Stimulated activated CD8-positive, alpha-beta memory T cell treated with anti-CD3 and anti-CD28 coated beads, Interleukin-4, amount 100 ng/mL, for 48 hours (primary cell): ENCODE measurements at regions not wholly inside any gene's neighbourhood (a gene's known extent, or its start where the extent isn't known, plus 50 kb on each side); places are given as distances from the start of the nearest gene placed in this dataset.
"Not testable (repeated sequence)": the region's sequence is repeated elsewhere in the genome, so short reads cannot be mapped to it uniquely, and the experiment has no call there.

Experiments used
- DNase-seq: peaks from one replicate; pipeline ENCODE4 v3.0.0-alpha.2; 2020

DNA sequence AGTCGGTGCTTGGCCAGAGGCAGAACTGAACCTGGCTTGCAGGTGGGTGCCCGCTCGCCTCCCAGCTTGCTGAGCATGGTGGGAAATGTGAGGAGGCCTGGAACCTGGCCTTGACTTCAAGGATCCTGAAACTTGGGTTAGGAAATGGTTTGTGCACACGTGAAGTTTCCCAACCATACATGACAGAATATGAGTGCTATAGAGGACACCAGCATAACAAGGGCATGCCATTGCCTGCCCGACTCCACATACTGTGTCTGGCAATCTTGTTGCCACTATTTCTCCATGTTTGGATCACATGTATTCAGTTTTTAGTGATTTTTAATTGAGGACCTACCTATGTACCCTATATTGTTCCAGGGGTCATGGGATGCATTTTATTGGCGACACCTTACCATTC, 177.6 kb upstream of the ANKRD55 start:
- no peak for DNase-seq

DNA sequence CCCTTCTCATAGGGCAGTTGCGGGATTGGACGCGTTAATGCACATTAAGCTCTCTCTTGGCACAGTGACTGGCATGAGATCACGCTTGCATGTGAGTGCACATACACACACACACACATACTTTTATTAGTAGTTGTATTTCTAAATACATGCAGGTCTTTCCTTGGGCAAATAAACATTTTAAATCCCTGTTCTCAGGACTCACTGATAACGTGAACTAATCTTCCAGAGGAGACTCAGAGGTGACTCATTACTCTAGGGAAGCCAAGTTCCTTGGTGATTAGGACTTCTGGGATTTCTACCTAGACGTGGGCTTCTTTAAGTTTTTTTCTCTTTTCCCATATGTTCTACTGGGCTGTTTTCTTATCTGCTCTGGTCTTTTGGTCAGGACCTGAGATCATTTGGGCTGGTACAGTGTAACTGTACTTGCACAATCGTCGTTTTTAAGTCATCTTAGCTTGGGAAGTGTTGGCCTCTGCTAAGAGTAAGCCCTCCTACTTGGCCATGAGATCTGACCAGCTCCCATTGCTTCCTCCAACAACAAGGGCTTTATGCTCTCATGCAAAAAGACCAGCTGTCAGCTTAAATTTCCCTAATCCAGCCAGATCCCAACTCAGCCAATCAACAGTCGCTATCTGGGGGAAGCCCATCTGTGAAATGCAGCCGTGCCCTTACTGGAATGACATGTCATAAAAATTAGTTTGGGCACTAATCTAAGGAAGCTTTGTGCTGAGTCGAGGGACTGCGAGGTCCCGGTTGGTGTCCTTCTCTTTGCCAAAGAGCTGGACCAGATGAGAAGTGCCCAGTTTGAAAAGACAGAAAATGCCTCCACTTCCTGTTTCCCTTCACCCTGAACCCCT, 176.4 kb upstream of the ANKRD55 start:
- DNase-seq = no peak

DNA sequence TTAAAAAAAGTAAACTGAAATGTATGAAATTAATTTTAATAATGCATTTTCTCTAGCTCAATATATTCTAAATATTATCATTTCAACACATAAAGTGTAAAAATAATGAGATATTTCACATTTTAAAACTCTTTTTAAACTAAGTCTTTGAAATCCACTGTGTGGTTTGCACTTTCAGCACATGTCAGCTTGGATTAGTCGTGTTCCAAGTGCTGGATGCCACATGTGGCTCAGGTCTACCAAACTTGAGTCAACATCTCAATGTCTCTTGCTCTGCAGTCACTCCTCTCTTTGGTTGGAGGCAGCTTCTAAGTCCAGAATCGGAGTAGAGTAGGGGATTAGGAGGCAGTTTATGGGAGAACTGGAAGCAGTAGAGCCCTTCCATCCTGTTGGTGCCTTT, 173.7 kb upstream of the ANKRD55 start:
- no peak for DNase-seq

DNA sequence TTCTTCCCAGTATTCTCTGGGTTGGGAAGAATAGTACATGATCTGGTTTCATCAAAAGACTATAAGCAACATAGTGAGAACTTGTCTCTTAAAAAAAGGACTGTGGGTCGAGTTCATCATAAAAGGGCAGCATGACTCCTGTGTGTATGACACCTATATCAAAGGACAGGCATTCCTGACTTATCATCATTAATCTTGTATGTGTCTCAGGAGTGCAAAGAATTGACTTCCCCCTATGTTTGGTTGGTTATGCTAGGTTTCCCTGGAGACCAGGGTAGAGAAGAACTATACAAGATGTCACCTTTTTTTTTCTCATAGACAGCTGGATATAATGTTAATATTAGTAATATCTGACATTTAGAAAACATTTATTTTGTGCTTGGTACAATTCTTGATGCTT, 173.1 kb upstream of the ANKRD55 start:
- DNase-seq = no peak

DNA sequence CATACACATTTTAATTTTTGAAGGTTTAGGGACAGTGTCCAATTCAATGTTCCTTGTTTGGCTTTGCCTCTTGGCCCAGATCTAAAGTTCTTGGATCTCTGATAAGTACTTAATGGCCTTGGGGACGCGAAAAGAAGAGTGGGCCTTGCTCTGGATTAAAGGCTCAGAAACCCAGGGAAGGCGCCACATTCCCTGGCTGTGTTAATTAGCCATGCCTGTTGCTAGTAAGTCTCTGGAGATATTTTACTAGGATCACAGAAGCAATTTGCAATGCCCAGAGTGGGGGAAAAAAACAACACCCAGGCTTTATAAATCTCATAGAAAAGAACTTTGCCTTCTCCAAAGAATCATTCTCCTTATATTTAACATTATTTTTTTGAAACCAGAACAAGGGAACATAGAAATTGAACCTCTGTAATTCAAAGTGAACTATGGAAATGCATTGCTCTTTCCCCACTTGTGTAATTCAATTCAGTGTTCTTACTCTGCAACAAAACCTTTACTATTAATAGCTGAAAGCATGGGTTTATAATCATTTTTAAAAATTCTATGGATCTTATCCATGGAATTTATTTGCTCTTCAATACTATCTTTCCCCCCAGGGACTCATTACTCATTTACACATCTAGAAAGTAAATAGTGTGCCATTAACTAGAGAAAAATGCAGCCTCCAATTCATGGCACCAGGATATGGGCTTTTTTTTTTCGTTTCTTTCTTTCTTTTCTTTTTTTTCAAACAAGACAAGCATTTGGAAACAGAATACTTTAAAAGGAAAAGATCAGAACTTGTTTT, 172.2 kb upstream of the ANKRD55 start:
- DNase-seq = no peak

DNA sequence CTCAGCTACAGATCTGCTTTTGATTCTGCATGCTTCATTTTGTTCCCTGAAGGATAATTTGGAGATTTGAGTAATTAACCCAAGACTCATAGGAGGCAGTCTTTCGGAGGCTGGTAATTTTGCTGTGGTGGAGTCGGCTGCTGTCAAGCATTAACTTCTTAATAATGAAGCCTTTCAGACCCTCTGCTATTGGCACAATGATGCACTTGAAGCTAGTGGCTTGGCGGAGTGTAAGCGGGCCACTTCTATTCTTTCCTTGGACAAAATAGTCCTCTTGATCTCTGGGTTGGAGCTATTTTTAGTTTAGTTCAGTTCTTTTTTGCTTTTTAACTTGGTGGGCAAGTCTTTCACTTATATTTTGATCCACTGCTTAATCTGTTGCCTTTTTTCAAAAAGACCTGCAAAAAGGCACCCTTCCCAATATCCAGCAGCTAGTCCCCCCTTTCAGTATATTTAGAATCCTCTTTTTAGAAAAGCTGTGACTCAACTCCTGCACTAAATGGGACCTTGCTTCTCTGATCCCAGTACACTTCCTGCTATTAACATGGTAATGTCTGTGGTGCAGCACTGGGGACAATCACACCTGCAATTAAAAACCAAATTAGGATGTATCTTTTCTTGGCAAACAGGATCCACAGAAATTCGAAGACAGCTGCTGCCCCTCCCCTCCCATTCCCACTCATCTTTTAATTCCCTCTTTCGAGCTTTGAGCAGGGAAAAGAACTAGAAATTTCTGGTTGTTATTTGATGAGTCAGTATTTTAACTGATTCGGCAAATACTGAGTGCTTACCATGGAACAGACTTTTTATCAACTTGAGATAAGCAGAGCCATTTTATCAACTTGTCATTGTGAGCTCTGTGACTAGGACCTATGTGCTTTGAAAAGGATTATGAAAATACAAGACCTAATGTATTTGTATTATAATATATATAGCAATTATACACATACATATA, 169.4 kb upstream of the ANKRD55 start:
- no peak for DNase-seq

DNA sequence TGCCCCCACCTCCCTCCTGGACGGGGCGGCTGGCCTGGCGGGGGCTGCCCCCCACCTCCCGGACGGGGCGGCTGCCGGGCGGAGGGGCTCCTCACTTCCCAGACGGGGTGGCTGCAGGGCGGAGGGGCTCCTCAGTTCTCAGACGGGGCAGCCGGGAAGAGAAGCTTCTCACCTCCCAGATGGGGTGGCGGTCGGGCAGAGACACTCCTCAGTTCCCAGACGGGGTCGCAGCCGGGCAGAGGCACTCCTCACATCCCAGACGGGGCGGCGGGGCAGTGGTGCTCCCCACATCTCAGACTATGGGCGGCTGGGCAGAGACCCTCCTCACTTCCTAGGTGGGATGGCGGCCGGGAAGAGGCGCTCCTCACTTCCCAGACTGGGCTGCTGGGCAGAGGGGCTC, 164.7 kb upstream of the ANKRD55 start:
- not testable (repeated sequence) for DNase-seq

DNA sequence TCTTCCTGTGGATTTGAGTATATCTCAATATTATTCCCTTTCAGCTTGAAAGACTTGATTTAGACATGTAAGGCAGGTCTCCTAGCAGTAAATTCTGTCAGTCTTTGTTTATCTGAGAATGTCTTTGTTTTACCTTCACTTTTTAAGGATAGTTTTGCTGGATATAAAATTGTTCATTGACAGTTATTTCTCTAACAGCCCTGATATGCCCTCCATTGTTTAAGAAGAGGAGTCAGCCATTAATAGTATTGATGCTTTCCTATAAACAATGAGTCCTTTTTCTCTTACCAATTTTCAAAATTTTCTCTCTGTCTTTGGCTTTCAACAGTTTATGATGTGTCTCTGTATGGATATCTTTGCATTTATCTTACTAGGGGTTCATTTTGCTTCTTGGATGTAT, 163.5 kb upstream of the ANKRD55 start:
- DNase-seq = no peak

DNA sequence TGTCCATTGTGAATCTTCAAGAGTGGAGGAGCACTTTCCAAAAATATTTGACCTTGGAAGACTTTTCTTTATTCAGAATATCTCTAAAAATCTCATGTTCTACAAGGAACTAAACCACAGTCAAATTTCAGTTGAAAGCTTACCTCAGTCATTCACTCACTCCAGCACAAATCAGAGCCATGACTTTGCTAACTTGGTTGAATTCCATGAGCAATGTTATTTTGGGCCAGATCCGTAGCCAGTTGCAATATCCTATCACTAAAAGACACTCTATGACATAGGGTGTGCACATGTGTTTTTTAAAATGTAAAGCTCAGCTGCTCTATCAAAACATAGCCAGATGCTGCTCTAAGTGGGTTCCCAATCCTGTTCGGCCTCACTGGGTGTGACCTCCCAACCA, 156.1 kb upstream of the ANKRD55 start:
- DNase-seq = no peak

DNA sequence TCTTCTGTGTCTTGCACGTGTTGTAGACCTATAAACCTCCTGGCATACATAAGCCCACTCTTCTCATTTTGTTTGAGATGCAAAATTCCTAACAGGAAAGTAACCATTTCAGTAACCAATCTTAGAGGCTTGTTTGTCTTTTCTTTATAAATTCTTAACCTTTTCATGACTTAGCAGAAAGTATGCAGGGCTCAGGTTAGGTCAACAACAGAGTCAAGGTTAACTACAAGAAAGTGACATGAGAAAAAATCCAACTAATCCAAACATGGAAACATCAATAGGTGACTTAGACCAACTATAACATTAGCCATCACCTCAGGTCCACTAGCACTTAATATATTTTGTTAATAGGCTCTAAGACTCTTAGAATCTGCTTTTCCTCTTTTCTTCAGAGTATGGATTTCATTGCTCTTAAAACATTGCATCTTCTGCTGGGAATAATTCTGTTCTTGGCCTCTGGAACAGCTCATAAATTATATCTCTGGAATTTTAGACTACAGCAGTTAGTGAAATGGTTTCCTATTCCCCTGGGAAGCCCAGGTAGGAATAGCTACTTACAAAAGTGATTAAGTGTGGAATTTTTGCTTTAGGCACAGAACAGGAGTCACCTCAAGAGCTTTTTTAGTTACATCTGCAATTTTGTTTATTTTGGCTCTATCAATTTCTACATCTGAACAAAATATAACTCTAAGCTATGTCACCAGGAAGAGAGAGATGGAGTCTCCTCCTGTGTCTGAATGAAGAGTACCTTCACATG, 155.3 kb upstream of the ANKRD55 start:
- DNase-seq = no peak

DNA sequence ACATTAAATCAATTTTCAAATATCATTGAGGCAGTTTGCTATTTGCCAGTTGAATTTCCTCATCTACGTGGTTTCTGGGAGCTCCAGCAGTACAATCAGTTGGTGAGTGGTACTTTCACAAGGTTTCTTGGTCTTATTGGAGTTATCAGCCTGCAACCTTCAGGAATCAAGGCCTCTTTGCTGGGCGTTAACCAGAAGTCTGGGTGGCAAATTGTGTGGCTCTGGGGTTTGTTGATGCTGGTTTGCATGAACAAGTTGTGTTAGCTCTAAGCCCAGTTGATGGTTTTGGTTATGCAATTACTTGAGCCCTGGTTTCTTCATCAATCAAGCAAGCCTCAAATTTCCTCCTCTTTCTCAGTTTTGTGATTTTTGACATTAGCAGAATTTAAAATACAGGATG, 152.9 kb upstream of the ANKRD55 start:
- DNase-seq = no peak

DNA sequence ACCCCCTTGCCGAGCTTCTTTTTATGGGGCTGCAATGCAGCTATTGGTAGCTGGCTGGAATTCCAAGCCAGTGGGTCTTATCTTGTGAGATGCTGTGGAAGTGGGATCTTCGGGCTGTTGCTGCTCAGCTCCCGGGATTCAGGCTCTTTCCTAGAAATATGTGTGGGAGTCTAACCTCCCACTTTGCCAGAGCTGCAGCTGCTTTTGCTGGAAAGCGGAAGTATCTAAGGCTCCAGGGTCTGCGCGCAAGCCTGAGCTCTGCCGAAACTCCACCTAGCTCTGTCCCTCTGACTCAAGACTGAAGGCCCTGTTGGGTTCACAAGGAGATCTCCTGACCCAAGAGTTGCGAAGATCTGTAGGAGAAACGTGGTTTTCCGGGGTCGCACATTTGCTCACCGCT, 151.1 kb upstream of the ANKRD55 start:
- no peak for DNase-seq

DNA sequence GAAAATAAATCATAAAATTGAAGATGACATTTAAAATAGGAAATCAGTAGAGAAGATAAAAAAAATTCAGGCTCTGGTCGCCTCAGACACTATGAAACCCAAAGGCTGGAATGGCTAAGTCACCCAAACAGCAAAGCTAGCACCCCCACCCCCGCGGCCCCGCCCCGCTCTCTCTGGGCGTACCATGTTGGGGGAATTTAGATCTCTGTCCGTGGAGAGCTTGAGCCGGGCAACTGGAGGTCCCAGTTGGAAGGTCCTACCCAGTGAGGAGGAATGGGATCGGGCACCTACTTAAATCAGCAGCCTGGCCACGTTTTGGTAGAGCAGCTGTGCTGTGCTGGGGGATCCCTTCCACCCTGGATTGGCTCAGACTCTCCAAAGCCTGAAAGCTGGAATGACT, 150.6 kb upstream of the ANKRD55 start:
- DNase-seq = no peak

DNA sequence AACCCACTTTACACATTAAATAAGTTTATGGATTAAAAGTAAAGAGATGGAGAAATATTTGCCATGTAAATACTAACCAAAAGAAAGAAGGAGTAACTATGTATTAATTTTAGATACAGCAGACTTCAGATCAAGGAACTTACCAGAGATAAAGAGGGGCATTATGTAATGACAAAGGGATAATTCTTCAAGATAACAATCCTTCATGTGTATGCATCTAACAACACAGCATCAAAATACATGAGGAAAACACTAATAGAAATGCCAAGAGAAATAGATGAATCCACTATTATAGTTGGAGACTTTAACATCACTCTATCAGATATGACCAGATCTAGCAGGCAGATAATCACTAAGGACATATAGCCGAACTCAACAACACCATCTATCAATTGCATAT, 149.8 kb upstream of the ANKRD55 start:
- DNase-seq = no peak

DNA sequence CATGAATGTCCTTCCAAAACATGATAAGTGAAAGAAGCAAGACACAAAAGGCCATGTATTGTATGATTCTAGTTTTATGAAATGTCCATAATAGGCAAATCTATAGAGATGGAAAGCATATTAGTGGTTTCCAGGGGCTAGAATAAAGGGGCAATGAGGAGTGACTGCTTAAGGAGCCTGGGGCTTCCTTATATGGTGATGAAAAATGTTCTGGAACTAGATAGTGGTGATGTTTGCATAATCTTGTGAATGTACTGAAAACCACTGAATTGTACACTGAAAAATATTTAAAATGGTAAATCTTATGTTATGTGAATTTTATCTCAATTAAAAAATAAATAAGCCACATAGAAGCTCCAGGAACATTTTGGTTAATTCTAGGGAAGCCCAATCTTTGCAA, 144.4 kb upstream of the ANKRD55 start:
- no peak for DNase-seq

DNA sequence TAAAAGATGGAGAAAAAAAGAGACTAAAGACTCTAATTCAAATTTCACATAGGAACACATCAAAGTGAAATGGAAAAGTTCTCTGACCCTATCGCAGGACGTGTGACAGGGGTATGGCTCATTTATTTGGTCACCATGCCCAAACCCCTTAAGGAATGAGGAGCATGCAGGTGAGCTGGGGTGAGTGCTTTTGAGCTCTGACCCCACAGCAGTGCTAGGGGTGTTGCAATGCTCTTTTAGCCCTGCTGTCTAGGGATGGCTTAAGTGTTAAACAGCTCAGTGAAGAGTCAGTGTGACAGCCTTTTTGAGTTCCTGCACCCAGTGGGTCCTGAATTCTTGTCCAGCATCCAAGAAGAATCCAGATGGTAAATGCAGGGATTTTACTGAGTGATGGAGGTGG, 143.0 kb upstream of the ANKRD55 start:
- no peak for DNase-seq

DNA sequence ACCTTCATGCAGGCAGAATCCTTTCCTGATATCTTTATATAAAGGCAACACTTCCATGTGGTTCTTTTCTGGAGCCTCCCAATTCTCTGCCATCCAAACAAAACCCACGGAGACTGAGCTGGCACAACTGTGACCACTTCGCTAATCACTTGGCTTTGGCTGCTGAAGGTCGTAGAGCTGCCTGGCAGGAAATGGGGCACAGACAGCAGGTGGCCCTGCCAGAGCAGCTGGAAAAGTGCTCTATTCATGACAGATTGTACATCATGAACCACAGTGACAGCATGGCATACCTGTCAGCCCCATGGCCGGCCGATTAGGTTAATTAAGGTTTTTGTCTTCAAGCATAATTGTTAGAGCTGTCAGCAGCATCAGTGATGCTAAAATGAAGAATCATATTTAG, 141.9 kb upstream of the ANKRD55 start:
- DNase-seq = no peak

DNA sequence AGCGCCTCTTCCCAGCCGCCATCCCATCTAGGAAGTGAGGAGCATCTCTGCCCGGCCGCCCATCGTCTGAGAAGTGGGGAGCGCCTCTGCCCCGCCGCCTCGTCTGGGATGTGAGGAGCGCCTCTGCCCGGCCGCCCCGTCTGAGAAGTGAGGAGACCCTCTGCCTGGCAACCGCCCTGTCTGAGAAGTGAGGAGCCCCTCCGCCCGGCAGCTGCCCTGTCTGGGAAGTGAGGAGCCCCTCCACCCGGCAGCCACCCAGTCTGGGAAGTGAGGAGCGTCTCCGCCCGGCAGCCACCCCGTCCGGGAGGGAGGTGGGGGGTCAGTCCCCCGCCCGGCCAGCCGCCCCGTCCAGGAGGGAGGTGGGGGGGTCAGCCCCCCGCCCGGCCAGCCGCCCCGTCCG, 139.4 kb upstream of the ANKRD55 start:
- DNase-seq = not testable (repeated sequence)

DNA sequence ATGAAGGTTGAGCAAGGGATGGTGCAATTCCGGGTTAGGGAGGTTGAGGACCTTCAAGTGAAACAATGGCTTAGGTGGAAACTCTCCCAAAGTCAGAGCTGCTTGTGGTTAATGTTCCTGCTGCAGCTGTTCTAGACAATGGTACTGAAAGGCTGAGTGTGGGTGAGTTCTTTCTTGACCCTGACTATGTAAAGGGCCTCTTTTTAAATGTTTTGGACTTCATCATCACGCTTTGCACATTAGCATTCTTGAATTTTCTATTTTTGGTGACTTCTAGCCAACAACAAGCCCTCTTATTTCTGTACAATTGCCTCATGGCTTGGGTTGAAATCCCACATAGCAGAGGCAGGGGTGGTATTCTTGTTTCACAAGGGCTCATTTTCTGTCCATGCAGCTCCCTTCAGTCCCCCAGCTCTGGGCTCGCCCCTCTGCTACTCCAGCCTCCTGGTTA, 136.3 kb upstream of the ANKRD55 start:
- no peak for DNase-seq

DNA sequence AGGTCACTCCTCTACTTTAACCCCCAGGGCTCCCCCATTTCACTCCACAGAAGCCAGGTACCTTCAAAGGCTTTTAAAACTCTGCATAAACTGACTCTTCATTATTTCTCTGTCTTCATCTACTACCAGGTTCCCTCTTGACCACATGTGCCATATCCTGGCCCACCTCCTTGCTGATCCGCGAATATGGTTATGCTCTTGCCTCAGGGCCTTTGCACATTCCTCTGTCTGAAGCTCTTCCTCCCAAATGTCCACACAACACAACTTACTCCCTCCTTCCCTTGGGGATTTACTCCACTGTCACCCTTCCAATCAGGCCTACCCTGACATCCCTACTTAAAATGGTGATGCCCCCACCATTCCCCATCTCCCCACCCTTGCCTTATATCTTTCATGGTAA, 134.6 kb upstream of the ANKRD55 start:
- no peak for DNase-seq

DNA sequence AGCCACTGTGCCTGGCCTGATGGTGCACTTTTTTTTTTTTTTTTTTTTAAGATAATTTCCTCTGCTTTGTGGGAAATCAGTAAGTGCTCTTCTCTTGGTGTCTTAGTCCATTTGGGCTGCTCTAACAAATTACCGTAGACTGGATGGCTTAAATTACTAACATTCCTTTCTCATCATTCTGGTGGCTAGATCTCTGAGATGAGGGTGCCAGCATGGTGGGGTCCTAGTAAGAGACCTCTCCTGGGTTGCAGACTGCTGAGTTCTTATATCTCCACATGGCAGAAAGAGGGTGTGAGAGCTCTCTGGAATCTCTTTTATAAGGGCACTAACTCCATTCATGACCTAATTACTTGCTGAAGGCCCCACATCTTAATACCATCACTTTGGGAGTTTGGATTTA, 133.9 kb upstream of the ANKRD55 start:
- no peak for DNase-seq

DNA sequence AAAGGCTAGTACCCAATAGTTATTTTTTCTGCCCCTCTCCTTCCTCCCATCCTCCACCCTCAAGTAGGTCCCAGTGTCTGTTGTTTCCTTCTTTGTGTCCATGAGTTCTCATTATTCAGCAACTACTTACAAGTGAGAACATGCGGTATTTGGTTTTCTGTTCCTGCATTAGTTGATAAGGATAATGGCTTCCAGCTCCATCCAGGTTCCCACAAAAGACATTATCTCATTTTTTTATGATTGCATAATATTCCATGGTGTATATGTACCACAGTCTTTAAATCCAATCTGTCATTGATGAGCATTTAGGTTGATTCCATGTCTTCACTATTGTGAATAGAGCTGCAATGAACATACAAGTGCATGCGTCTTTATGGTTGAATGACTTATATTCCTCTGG, 128.3 kb upstream of the ANKRD55 start:
- no peak for DNase-seq
